Panc1 (cell line): ENCODE measurements at regions not wholly inside any gene's neighbourhood (a gene's known extent, or its start where the extent isn't known, plus 50 kb on each side); places are given as distances from the start of the nearest gene placed in this dataset.

Experiments used
- ATAC-seq: fragments of 200-7000 bp; cut with Tn5 transposase; 2 replicates; pipeline ENCODE4 v1.9.1; 2020; ENCODE audit warnings: mild to moderate bottlenecking, moderate library complexity
- BruUV-seq: library from RNA; stranded (reverse); fragments of 400-500 nt; replicated peaks from 2 replicates; lab custom pipeline; 2021; lab: Mats Ljungman, UMichigan
- CTCF ChIA-PET: fragments of 300-600 bp; sonication (Branson Sonifier 250); formaldehyde crosslinking; loops from one replicate; lab custom pipeline; 2022; ENCODE audit warnings: antibody characterized with exemption; lab: Charles Lee
- POLR2A ChIA-PET: fragments of 300-600 bp; sonication (Branson Sonifier 250); formaldehyde crosslinking; loops from one replicate; lab custom pipeline; 2022; ENCODE audit warnings: antibody characterized with exemption; lab: Charles Lee
- DNase-seq: peaks from one replicate; pipeline ENCODE4 v3.0.0-alpha.2; 2010; ENCODE audit warnings: low read depth, low spot score
- H3K27ac ChIP-seq: 2 replicates; pipeline ENCODE4 v1.5.1; 2011; ENCODE audit warnings: mild to moderate bottlenecking, low read length, inconsistent platforms
- H3K27me3 ChIP-seq: fragments of 200-500 bp; sonication (Bioruptor generic); 2 replicates; pipeline ENCODE4 v1.6.0; 2014; ENCODE audit warnings: low read length, inconsistent platforms; ENCODE audit not compliant: control insufficient read depth, insufficient read depth
- H3K36me3 ChIP-seq: fragments of 200-500 bp; sonication (Bioruptor generic); 2 replicates; pipeline ENCODE4 v1.5.1; 2014; ENCODE audit warnings: inconsistent platforms, mild to moderate bottlenecking, low read length, moderate library complexity; ENCODE audit not compliant: control insufficient read depth, insufficient read depth
- H3K4me1 ChIP-seq: 2 replicates; pipeline ENCODE4 v1.5.1; 2011; ENCODE audit warnings: inconsistent platforms, mild to moderate bottlenecking, low read length, moderate library complexity; ENCODE audit not compliant: control insufficient read depth, insufficient read depth
- H3K4me3 ChIP-seq, 2 experiments: 2 replicates each; pipeline ENCODE4 v1.5.1; 2011 to 2012; ENCODE audit warnings: low read depth in 2 of 2, low read length in 2 of 2, mild to moderate bottlenecking in 2 of 2, inconsistent platforms in 1 of 2, moderate library complexity in 1 of 2
- H3K9me3 ChIP-seq: fragments of 200-500 bp; sonication (Bioruptor generic); 2 replicates; pipeline ENCODE4 v1.5.1; 2014; ENCODE audit warnings: low read depth, mild to moderate bottlenecking, inconsistent platforms, low read length, moderate library complexity; ENCODE audit not compliant: control insufficient read depth, insufficient read depth
- POLR2AphosphoS5 ChIP-seq: IDR thresholded peaks from 2 replicates; pipeline ENCODE4 v1.6.1; 2012; ENCODE audit warnings: mild to moderate bottlenecking, low read depth, low read length, moderate library complexity
- SIN3A ChIP-seq: IDR thresholded peaks from 2 replicates; pipeline ENCODE4 v1.6.1; 2012; ENCODE audit warnings: low read depth, mild to moderate bottlenecking, low read length, moderate library complexity, borderline replicate concordance; ENCODE audit not compliant: insufficient read depth
- TCF7L2 ChIP-seq: IDR thresholded peaks from 2 replicates; pipeline ENCODE4 v1.6.1; 2011; ENCODE audit warnings: mild to moderate bottlenecking, low read depth, low read length, inconsistent platforms
- in situ Hi-C: cut with HindIII; loops from 2 replicates; pipeline ENCODE4 v1.10.0; 2016; ENCODE audit warnings: low sequenced_read_pairs, low pct_unique_long_range_greater_than_20kb
- intact Hi-C: fragments of 100-400 bp; cut with micrococcal nuclease; formaldehyde crosslinking; loops from one replicate; pipeline ENCODE4 v1.10.0; 2022; ENCODE audit not compliant: unreplicated experiment
- TF ChIP-seq, protein P1 (sequence below): fragments of 450-650 bp; IDR thresholded peaks from 2 replicates; pipeline ENCODE4 v1.5.1; 2017; ENCODE audit warnings: mild to moderate bottlenecking
- TF ChIP-seq, protein P2 (sequence below), 2 experiments: IDR thresholded peaks; 2 replicates each; pipeline ENCODE4 v1.6.1; 2011 to 2012; ENCODE audit warnings: low read depth in 2 of 2, control low read depth in 1 of 2, low read length in 1 of 2, mild to moderate bottlenecking in 1 of 2, moderate library complexity in 1 of 2; ENCODE audit not compliant: insufficient read depth in 1 of 2

GRCh38 chr9:82781921-82782392, 281.0 kb downstream of the RASEF start:
- no peaks in the 10 kb centered on the region for H3K36me3 ChIP-seq
- intact Hi-C loops (no loop called here), in situ Hi-C loops (no loop called here)
- no peaks in the 10 kb centered on the region for H3K4me1 ChIP-seq
- H3K27ac ChIP-seq = no peak overlapping the region
- no peak overlapping the region for H3K4me3 ChIP-seq
- no TSS peak for BruUV-seq
- no peak for DNase-seq
- ATAC-seq = no peak
- POLR2A ChIA-PET = no interaction called here
- no peaks in the 10 kb centered on the region for H3K27me3 ChIP-seq
- CTCF ChIA-PET = no interaction called here
- H3K9me3 ChIP-seq = no peaks in the 10 kb centered on the region
- no peak for TF ChIP-seq SIN3A
- TF ChIP-seq POLR2AphosphoS5 = no peak
- TF ChIP-seq TCF7L2 = no peak
- TF ChIP-seq, protein P1, sequence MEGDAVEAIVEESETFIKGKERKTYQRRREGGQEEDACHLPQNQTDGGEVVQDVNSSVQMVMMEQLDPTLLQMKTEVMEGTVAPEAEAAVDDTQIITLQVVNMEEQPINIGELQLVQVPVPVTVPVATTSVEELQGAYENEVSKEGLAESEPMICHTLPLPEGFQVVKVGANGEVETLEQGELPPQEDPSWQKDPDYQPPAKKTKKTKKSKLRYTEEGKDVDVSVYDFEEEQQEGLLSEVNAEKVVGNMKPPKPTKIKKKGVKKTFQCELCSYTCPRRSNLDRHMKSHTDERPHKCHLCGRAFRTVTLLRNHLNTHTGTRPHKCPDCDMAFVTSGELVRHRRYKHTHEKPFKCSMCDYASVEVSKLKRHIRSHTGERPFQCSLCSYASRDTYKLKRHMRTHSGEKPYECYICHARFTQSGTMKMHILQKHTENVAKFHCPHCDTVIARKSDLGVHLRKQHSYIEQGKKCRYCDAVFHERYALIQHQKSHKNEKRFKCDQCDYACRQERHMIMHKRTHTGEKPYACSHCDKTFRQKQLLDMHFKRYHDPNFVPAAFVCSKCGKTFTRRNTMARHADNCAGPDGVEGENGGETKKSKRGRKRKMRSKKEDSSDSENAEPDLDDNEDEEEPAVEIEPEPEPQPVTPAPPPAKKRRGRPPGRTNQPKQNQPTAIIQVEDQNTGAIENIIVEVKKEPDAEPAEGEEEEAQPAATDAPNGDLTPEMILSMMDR = no peak
- TF ChIP-seq, protein P2, sequence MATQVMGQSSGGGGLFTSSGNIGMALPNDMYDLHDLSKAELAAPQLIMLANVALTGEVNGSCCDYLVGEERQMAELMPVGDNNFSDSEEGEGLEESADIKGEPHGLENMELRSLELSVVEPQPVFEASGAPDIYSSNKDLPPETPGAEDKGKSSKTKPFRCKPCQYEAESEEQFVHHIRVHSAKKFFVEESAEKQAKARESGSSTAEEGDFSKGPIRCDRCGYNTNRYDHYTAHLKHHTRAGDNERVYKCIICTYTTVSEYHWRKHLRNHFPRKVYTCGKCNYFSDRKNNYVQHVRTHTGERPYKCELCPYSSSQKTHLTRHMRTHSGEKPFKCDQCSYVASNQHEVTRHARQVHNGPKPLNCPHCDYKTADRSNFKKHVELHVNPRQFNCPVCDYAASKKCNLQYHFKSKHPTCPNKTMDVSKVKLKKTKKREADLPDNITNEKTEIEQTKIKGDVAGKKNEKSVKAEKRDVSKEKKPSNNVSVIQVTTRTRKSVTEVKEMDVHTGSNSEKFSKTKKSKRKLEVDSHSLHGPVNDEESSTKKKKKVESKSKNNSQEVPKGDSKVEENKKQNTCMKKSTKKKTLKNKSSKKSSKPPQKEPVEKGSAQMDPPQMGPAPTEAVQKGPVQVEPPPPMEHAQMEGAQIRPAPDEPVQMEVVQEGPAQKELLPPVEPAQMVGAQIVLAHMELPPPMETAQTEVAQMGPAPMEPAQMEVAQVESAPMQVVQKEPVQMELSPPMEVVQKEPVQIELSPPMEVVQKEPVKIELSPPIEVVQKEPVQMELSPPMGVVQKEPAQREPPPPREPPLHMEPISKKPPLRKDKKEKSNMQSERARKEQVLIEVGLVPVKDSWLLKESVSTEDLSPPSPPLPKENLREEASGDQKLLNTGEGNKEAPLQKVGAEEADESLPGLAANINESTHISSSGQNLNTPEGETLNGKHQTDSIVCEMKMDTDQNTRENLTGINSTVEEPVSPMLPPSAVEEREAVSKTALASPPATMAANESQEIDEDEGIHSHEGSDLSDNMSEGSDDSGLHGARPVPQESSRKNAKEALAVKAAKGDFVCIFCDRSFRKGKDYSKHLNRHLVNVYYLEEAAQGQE (IDR thresholded peaks at IDR 0.05; ENCODE audit: insufficient read depth in 1 of 2, low read depth in 2 of 2, low read length in 1 of 2) = no peak

DNA sequence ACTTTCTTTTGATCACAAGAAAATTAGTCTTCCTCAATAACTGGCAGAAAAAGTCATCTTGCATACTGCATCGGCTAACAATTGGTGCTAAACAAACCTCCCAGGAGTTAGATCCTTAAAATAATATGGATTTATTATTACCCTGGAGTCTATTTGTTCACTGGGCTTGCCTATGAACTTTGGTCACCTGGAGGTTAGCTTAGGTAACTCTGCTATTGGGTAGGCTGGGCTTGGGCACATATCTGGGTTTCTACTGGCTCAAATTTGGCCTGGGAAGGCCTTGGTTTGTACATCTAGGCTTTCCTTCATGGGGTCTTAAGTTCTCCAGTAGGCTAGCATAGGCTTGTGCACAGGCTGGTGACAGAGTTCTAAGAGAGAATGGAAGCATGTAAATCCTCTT, 279.9 kb downstream of the RASEF start:
- ATAC-seq = no peak
- no peaks in the 10 kb centered on the region for H3K4me1 ChIP-seq
- no peak overlapping the region for H3K27ac ChIP-seq
- DNase-seq = no peak
- in situ Hi-C loops (no loop called here), intact Hi-C loops (no loop called here)
- TF ChIP-seq TCF7L2 (no peak), SIN3A (no peak)
- BruUV-seq = no TSS peak
- H3K4me3 ChIP-seq = no peak overlapping the region
- no peaks in the 10 kb centered on the region for H3K9me3 ChIP-seq
- ChIA-PET CTCF (no interaction called here), POLR2A (no interaction called here)
- H3K36me3 ChIP-seq = no peaks in the 10 kb centered on the region
- no peaks in the 10 kb centered on the region for H3K27me3 ChIP-seq

GRCh38 chr9:82784589-82784988, 278.4 kb downstream of the RASEF start:
- no peaks in the 10 kb centered on the region for H3K9me3 ChIP-seq
- BruUV-seq = no TSS peak
- H3K4me1 ChIP-seq = no peaks in the 10 kb centered on the region
- H3K36me3 ChIP-seq = no peaks in the 10 kb centered on the region
- H3K27ac ChIP-seq = no peak overlapping the region
- H3K27me3 ChIP-seq = no peaks in the 10 kb centered on the region
- TF ChIP-seq TCF7L2 (no peak), SIN3A (no peak), POLR2AphosphoS5 (no peak)
- TF ChIP-seq, protein P2 (IDR thresholded peaks at IDR 0.05; ENCODE audit: insufficient read depth in 1 of 2, low read depth in 2 of 2, low read length in 1 of 2) = no peak
- TF ChIP-seq, protein P1 = no peak
- ATAC-seq (no peak), DNase-seq (no peak)
- ChIA-PET POLR2A (no interaction called here), CTCF (no interaction called here)
- intact Hi-C loops = no loop called here
- in situ Hi-C loops = no loop called here
- H3K4me3 ChIP-seq = no peak overlapping the region
